Thyroid gland (tissue), 4 donors: ENCODE measurements at regions not wholly inside any gene's neighbourhood (a gene's known extent, or its start where the extent isn't known, plus 50 kb on each side); places are given as distances from the start of the nearest gene placed in this dataset.

Experiments
- DNase-seq, 2 donors: peaks; one replicate each; pipeline ENCODE4 v3.0.0-alpha.2; 2019
- H3K27ac ChIP-seq, 3 donors: fragments of 200-600 bp; sonication (generic); 1 replicate in 2 of 3; 2 replicates in 1 of 3; pipeline ENCODE4 v1.5.1; 2016 to 2019; ENCODE audit warnings: mild to moderate bottlenecking in 1 of 3, moderate library complexity in 1 of 3
- H3K27me3 ChIP-seq: fragments of 200-600 bp; sonication (generic); one replicate; pipeline ENCODE4 v1.5.1; 2019
- H3K36me3 ChIP-seq, 2 donors: fragments of 200-600 bp; sonication (generic); one replicate each; pipeline ENCODE4 v1.5.1; 2016 to 2019
- H3K4me1 ChIP-seq, 2 donors: fragments of 200-600 bp; sonication (generic); one replicate each; pipeline ENCODE4 v1.5.1; 2017 to 2019
- H3K4me3 ChIP-seq, 3 donors: fragments of 200-600 bp; sonication (generic); replicated peaks in 1 of 3; 1 replicate in 2 of 3; 2 replicates in 1 of 3; pipeline ENCODE4 v1.5.1; 2016; ENCODE audit warnings: mild to moderate bottlenecking in 1 of 3
- H3K9me3 ChIP-seq: fragments of 200-600 bp; sonication (generic); one replicate; pipeline ENCODE4 v1.5.1; 2017
- POLR2A ChIP-seq, 2 donors: fragments of 450-650 bp; IDR thresholded peaks; one replicate each; pipeline ENCODE4 v1.6.1; 2017; ENCODE audit warnings: antibody characterized with exemption in 2 of 2, mild to moderate bottlenecking in 2 of 2, moderate library complexity in 1 of 2
- WGBS, 2 donors: methylation state at CpG; one replicate each; pipeline ENCODE4 v1.1.5; 2017; 5-methylcytosine and 5-hydroxymethylcytosine counted together
- intact Hi-C: fragments of 100-400 bp; cut with DNase I; formaldehyde crosslinking; loops from one replicate; pipeline ENCODE4 v1.15.1; 2023
- TF ChIP-seq, protein P1 (sequence below), 6 experiments: fragments of 200-600 bp in 3 of 6; fragments of 450-650 bp in 3 of 6; sonication (generic) in 3 of 6; IDR thresholded peaks; one replicate each; pipeline ENCODE4 v1.5.1; 2016 to 2019; ENCODE audit warnings: antibody characterized with exemption in 6 of 6, mild to moderate bottlenecking in 2 of 6, inconsistent platforms in 1 of 6, moderate library complexity in 1 of 6

DNA sequence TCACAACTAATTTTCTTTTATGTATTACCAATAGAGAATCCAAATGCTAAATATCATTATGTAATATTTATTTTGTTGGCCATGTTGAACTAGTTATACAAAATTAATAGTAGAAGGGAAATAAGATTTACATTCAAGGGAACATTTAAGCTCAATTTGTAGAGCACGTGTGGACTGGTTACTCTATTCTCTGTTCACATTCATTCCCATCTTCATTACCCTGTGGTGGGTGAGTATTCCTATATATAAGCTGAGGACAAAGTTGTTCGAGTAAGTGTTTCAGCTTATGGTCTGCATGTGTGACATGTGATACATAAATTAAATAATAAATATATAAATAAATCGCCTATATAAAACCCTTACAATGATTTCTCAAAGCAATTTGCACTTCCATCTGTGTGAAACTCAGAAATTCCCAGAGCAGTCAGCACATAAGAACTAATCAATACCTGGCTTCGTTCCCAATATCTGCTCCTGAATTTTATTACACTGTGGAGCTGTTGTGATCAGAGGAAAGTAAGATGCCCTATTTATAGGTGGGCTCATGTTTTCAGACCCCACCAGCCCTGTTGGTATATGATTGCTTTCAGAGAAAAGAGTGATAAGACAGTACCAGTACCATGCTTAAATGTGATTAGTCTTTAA lies 308.2 kb upstream of the DCN start:
- no peaks in the 10 kb centered on the region for H3K36me3 ChIP-seq
- no peak for TF ChIP-seq POLR2A (IDR thresholded peaks at IDR 0.05)
- TF ChIP-seq, protein P1, sequence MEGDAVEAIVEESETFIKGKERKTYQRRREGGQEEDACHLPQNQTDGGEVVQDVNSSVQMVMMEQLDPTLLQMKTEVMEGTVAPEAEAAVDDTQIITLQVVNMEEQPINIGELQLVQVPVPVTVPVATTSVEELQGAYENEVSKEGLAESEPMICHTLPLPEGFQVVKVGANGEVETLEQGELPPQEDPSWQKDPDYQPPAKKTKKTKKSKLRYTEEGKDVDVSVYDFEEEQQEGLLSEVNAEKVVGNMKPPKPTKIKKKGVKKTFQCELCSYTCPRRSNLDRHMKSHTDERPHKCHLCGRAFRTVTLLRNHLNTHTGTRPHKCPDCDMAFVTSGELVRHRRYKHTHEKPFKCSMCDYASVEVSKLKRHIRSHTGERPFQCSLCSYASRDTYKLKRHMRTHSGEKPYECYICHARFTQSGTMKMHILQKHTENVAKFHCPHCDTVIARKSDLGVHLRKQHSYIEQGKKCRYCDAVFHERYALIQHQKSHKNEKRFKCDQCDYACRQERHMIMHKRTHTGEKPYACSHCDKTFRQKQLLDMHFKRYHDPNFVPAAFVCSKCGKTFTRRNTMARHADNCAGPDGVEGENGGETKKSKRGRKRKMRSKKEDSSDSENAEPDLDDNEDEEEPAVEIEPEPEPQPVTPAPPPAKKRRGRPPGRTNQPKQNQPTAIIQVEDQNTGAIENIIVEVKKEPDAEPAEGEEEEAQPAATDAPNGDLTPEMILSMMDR (IDR thresholded peaks at IDR 0.05) = no peak
- no peaks in the 10 kb centered on the region for H3K9me3 ChIP-seq
- H3K4me1 ChIP-seq = no peaks in the 10 kb centered on the region
- H3K4me3 ChIP-seq = no peak overlapping the region
- no peaks in the 10 kb centered on the region for H3K27me3 ChIP-seq
- H3K27ac ChIP-seq = no peak overlapping the region
- intact Hi-C loops = loop anchor here (10.0 kb wide), 1 partner anchor 96 kb away; no protein-coding TSS in a partner anchor
- 86 to 88% methylated on average over 4 of the region's 4 CpGs for WGBS, 2 donors
- DNase-seq = no peak

DNA sequence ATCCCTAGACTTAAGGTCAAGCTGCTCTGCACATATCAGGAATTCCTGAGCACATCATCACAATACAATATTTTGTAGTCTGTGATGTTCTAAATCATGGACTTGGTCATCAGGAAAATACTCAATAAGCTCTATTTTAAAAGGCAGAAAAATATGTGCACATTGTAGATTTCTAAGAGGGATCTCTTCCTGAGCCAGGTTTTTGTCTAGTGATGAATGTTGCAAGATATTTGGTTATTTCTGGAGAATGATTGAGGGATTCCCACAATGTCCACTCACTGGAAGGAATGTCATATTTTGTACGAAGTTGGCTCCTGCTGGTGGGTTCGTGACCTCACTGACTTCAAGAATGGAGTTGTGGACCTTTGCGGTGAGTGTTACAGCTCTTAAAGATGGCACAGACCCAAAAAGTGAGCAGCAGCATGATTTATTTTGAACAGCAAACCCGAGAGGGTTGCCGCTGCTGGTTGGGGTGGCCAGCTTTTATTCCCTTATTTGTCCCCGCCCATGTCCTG lies 300.9 kb upstream of the DCN start:
- TF ChIP-seq POLR2A (IDR thresholded peaks at IDR 0.05) = no peak
- TF ChIP-seq, protein P1 (IDR thresholded peaks at IDR 0.05) = no peak
- Histone ChIP-seq H3K4me3 (no peak overlapping the region), H3K4me1 (no peaks in the 10 kb centered on the region), H3K27ac (no peak overlapping the region), H3K27me3 (no peaks in the 10 kb centered on the region), H3K9me3 (no peaks in the 10 kb centered on the region), H3K36me3 (no peaks in the 10 kb centered on the region)
- WGBS, 2 donors = 79 to 85% methylated on average over 6 of the region's 6 CpGs
- intact Hi-C loops = no loop called here
- no peak for DNase-seq

DNA sequence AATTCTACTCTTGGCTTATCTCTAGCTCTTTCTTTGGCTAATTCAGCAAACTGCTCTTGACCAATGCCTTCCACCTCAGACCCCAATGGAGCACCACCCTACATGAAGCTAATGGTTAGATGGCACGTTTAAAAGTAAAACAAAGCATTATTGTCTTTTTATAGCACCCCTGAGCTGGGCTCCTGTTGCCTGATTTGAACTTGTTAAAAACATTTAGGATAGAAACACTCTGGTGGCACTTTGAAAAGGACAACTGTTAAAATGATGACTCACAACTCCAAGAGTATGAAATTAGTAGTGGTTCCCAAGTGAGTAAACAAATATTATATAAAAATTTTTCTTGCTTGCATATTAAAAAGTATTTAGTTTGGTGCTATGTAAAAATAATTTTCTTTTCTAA lies 299.6 kb upstream of the DCN start:
- TF ChIP-seq, protein P1 (IDR thresholded peaks at IDR 0.05) = no peak
- no peak for TF ChIP-seq POLR2A (IDR thresholded peaks at IDR 0.05)
- WGBS, 2 donors = 70 to 79% methylated on average over 1 of the region's 1 CpG
- Histone ChIP-seq H3K4me3 (no peak overlapping the region), H3K36me3 (no peaks in the 10 kb centered on the region), H3K9me3 (no peaks in the 10 kb centered on the region), H3K4me1 (no peaks in the 10 kb centered on the region), H3K27me3 (no peaks in the 10 kb centered on the region), H3K27ac (no peak overlapping the region)
- DNase-seq = no peak
- intact Hi-C loops = no loop called here

DNA sequence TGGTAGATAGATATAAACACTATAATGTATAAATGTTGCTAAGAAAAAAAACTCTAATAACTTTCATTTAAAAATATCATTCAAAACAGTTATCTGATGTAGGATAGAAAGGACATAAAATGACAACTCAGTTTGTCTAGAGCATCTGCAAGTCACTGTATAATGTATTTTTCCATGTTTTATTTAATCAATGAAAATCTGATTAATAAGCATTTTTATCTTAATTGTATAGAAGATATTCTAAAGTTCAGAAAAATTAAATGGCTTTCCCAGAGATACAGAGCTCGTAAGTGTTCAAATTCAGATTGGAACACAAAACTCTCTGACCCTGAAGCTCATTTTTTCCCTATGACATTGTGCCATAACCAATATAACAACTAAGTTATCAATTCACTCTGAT lies 295.9 kb upstream of the DCN start:
- 96 to 99% methylated on average over 1 of the region's 1 CpG for WGBS, 2 donors
- intact Hi-C loops = no loop called here
- no peak for TF ChIP-seq POLR2A (IDR thresholded peaks at IDR 0.05)
- TF ChIP-seq, protein P1 (IDR thresholded peaks at IDR 0.05) = no peak

DNA sequence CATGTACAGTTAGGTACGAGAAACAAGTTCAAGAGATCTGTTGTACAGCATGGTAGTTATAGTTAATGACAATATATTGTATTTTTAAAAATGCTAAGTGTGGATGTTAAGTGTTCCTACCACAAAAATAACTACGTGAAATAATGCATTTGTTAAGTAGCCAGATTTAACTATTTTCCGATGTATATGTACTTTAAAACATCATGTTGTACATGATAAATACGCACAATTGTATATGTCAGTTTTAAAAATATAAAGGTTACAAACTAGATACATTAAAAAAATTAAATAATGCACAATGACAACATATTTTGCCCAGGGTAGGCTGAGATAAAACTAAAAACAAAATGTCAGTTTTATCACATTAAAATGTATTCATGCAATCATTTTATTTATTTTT lies 285.1 kb upstream of the DCN start:
- 91 to 94% methylated on average over 4 of the region's 4 CpGs for WGBS, 2 donors
- no peak for TF ChIP-seq POLR2A (IDR thresholded peaks at IDR 0.05)
- TF ChIP-seq, protein P1 (IDR thresholded peaks at IDR 0.05) = no peak
- no peaks in the 10 kb centered on the region for H3K27me3 ChIP-seq
- no peaks in the 10 kb centered on the region for H3K36me3 ChIP-seq
- no peaks in the 10 kb centered on the region for H3K4me1 ChIP-seq
- no peak overlapping the region for H3K4me3 ChIP-seq
- no peak overlapping the region for H3K27ac ChIP-seq
- DNase-seq = no peak
- no peaks in the 10 kb centered on the region for H3K9me3 ChIP-seq
- intact Hi-C loops = no loop called here

More for the DNA sequence above, 295.9 kb upstream of the DCN start:
- Histone ChIP-seq H3K4me3 (no peak overlapping the region), H3K36me3 (no peaks in the 10 kb centered on the region), H3K4me1 (no peaks in the 10 kb centered on the region), H3K27me3 (no peaks in the 10 kb centered on the region), H3K9me3 (no peaks in the 10 kb centered on the region), H3K27ac (no peak overlapping the region)
- no peak for DNase-seq
